NCI-H345 treated with DMSO at 0.1 percent for 48 hours (cell line): ENCODE measurements at regions not wholly inside any gene's neighbourhood (a gene's known extent, or its start where the extent isn't known, plus 50 kb on each side); places are given as distances from the start of the nearest gene placed in this dataset.
"Not testable (repeated sequence)": the region's sequence is repeated elsewhere in the genome, so short reads cannot be mapped to it uniquely, and the experiment has no call there.

Experiments
- DNase-seq: peaks from one replicate; lab custom pipeline; 2025; ENCODE audit not compliant: unreplicated experiment; lab: John Stamatoyannopoulos, UW

DNA sequence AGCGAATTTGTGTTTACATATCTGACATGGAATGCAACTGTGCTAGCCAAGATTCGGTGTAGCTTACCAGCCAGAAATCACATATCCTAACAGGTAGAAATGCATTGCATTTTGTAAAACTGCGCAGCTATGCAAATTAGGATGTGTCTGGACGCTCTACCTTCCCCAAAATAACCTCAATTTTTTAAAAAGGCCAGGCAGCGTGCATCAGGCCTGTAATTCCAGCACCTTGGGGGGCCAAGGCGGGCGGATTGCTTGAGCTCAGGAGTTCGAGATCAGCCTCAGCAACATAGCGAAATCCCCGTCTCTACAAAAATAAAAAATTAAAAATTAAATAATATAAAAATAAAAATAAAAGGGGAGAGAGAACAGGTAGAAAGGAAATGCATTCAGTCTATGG lies 305.0 kb downstream of the TYW1 start:
- DNase-seq = no peak

DNA sequence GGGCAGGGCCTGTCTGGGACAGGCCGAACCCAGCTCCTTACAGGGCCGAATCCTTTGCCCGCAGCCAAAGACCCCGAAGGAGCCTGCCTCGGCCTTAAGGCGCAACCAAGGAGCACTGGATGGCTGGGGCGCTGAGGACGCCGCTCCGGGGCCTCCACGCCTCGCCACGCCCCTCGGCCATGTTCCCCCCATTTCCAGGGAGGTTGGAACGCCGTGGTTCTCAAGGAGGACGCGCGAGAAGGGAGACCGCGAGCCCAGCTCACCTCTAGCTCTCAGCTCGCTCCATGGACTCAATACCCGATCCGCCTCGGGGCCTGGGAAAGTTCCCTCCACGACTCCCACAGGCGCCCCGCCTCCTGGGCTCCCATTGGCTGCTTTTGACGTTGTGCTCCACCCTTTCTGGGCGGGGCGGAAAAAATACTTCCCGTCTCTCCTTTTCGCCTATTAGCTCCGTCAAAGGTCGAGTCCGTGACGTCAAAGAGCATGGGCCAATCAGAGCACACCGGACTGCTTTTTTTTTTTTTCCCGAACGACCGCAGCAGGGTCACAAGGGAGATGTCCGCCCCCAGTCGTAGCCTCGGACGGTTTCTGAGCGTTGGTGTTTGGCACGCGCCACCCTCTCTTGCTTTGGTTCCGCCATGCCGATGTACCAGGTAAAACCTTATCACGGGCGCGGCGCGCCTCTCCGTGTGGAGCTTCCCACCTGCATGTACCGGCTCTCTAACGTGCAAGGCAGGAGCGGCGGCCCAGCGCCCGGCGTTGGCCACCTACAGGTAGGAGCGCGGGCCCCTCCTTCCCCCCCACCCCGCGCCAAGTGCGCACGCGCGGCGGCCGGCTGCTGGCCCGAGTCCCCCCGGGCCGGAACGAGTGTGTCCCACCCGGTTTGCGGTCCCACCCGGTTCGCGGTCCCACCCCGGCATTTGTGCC lies 305.7 kb downstream of the TYW1 start:
- peak; percentile 95 for DNase-seq

DNA sequence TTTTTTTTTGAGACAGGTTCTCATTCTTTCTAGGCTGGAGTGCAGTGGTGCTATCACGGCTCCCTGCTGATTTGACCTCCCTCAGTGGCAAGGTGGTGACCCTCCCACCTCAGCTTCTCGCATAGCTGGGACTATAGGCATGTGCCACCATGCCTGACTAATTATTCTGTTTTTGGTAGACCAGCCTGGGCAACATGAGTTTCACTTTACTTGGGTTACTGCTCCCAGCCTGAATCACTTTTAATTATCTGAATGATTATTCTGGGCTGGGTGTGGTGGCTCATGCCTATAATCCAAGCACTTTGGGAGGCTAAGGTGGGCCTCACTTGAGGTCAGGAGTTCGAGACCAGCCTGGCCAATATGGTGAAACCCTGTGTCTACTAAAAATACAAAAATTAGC lies 308.2 kb downstream of the TYW1 start:
- DNase-seq = not testable (repeated sequence)

GRCh38 chr7:67306331-67306730 lies 309.7 kb downstream of the TYW1 start:
- no peak for DNase-seq

GRCh38 chr7:67309764-67310549 lies 313.3 kb downstream of the TYW1 start:
- DNase-seq = no peak

GRCh38 chr7:67311901-67312300 lies 315.3 kb downstream of the TYW1 start:
- DNase-seq = no peak

DNA sequence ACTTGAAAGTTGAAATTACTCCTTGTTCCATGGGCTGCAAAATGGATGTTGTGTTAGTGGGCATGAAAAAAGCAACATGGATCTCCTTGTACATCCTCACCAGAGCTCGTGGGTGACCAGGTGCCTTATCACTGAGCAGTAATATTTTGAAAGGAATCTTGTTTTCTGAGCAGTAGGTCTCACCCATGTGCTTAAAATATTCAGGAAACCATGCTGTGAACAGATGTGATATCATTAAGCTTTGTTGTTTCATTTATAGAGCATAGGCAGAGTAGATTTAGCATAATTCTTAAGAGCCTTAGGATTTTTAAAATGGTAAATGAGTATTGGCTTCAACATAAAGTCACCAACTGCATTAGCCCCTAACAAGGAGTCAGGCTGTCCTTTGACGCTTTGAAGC lies 316.6 kb downstream of the TYW1 start:
- no peak for DNase-seq

DNA sequence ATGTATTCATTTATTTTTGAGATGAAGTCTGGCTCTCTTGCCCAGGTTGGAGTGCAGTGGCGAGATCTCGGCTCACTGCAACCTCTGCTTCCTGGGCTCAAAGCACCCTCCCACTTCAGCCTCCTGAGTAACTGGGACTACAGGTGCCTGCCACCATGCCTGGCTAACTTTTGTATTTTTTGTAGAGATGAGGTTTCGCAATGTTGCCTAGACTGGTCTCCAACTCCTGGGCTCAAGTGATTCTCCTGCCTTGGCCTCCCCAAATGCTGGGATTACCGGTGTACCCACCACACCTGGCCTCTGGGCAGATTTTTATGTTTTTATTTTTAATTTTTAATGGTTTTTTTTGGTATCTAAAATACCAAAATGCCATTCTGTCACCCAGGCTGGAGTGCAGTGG lies 320.3 kb downstream of the TYW1 start:
- not testable (repeated sequence) for DNase-seq

DNA sequence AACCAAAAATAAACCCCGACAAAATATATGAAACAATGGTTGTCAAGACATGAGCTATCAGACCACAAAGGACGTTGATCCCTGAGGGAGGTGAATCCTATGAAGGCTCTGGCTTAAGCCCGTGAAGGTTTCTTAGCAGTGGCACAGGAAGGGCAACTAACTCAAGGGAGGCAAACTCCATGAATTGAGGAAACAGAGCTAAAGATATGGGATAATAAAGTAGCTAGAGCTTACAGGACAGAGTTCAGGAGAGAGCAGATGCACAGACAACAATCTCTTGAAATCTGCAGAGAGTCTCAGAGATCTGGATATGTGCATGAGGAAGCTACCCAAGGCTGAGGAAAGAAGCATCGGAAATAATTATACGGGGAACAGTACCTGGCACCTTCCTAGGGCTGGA lies 331.6 kb downstream of the TYW1 start:
- DNase-seq = not testable (repeated sequence)

DNA sequence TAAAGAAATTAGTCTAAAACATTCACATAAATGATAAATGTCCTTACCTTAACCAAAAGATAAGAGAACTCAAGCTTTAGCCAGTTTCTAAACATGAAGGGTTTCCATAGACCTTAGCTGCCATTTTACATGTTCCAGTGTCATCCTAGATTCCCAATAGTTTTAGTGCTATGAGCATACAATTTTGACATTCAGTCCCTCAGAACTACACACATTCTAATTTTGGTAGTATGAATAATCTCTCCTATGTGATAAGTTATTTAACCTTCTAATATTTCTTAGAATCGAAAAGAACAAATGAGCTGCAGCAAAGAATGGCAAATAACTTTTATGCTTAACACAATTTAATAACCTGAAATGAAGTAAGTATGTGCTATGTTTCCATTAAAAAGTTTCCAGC lies 338.5 kb downstream of the TYW1 start:
- DNase-seq = not testable (repeated sequence)

DNA sequence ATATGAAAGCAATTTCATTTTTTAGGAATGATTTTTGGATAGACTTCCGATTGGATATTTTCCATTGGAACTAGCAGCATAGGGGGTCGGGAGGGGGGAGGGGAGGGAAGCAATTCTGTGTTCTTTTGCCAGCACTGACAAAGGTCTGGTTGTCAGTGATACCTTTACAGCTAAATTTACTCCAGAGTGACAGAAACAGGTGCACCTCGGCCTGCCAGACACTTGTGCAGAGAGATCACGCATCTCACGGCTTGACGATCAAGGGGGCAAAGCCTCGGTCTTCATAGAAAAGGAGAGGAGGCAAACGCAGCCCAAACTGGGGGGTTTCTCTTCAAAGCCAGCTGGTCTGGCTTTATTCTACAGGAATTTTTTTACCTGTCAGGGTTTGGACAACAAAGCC lies 339.0 kb downstream of the TYW1 start:
- DNase-seq = not testable (repeated sequence)

GRCh38 chr7:67338545-67338944 lies 341.9 kb downstream of the TYW1 start:
- not testable (repeated sequence) for DNase-seq

GRCh38 chr7:67341153-67341768 lies 344.6 kb downstream of the TYW1 start:
- no peak for DNase-seq

DNA sequence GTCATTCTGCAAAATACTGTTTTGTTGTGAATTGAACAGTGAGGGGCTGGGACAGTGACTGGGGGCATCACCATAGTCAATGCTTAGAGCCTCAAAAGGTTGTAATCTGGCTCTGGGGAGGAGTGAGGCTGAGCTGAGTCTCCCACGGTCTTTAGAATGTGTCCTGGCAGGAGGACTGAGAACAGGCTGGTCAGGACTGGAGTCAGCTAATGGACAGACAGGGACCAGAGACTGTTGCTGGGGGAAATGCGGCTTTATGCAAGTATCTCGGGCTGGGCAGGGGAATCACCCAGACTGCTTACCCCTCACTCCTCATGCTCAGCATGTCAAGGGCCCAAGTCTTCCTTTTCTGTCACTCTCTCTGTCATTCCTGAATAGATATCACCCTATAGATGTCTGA lies 346.5 kb downstream of the TYW1 start:
- peak; percentile 59 for DNase-seq

DNA sequence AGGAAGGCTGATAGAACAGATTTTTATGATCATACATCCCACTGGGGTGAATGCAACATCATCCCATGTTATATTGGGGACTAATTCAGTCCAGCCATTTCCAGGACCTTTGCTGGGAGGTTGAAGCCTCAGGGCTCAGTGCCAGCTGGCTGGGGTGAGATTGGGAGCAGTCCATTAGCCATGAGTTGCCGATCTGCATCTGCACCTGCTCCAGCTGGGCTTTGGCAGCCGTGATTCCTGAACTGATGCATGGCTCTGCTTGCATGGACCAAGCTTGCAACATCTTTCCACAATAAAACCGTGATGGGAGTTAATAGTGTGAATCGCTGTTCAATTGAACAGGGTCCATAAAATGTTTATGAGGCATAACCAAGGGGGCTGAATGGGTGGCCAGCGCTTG lies 346.9 kb downstream of the TYW1 start:
- DNase-seq = peak; percentile 95

- DNase-seq = no peak
Observed at GRCh38 chr7:67344481-67345193, 348.0 kb downstream of the TYW1 start.

GRCh38 chr7:67346126-67346525 lies 349.5 kb downstream of the TYW1 start:
- DNase-seq = no peak

DNA sequence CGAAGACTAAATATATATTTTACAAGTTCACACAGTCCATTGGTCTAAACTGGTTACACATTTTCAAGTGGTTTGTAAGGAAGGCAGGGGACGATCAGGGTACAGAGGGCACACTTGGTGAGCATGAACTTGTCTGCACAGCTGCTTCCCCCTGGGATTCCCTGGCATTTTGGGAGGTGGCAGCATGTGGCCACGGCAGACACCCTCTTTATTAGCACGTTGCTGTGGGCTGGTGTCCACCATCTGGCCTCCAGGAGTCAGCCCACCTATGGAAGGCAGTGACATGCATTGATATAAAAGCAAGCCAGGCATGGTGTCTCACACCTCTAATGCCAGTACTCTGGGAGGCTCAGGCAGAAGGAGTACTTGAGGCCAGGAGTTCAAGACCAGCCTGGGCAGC lies 350.2 kb downstream of the TYW1 start:
- DNase-seq = no peak

GRCh38 chr7:67348171-67348570 lies 351.5 kb downstream of the TYW1 start:
- no peak for DNase-seq

- DNase-seq = not testable (repeated sequence)
Observed at GRCh38 chr7:67357653-67358052, 361.0 kb downstream of the TYW1 start.

GRCh38 chr7:67358316-67358715 lies 361.7 kb downstream of the TYW1 start:
- DNase-seq = not testable (repeated sequence)
